ENCODE measurements at regions not wholly inside any gene's neighbourhood (a gene's known extent, or its start where the extent isn't known, plus 50 kb on each side); places are given as distances from the start of the nearest gene placed in this dataset.
"Not testable (repeated sequence)": the region's sequence is repeated elsewhere in the genome, so short reads cannot be mapped to it uniquely, and the experiment has no call there.

DNA sequence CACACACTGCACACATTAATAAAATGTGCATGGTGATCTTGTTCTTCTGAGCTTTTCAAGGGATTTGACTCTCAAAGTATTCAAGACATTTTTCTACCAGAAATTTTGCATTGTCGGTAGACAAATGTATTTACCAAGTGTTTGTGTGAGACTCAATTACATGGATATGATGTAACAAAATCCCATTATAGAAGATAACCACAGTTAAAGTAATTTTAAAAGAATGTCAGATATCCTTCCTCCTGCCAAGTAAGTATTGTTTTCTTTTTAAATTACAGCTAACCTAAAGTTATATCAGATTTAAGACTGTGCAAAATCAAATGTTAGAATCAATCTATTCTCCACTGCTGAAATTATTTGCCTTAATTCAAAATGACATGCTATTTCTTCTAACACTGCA, 1344.5 kb upstream of the CHAC2 start:
- DNase-seq = no peak

DNA sequence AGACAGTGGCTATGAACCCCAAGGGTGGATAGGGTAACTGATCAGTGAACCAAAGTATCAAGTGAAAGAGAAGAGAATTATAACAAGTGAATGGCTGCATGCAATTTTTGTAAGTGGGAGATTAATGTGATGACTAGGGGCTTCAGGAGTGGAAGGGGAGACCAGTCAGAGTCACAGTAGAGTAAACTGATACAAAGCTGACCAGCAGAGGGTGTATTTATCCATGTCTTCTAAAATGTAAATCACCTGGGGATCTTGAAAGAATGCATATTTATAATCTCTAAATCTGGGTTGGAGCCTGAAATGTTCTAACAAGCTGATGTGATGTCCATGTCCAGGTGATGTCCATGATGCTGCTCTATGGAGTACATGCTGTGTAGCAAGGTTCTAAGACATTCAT, 1351.3 kb upstream of the CHAC2 start:
- DNase-seq = no peak

DNA sequence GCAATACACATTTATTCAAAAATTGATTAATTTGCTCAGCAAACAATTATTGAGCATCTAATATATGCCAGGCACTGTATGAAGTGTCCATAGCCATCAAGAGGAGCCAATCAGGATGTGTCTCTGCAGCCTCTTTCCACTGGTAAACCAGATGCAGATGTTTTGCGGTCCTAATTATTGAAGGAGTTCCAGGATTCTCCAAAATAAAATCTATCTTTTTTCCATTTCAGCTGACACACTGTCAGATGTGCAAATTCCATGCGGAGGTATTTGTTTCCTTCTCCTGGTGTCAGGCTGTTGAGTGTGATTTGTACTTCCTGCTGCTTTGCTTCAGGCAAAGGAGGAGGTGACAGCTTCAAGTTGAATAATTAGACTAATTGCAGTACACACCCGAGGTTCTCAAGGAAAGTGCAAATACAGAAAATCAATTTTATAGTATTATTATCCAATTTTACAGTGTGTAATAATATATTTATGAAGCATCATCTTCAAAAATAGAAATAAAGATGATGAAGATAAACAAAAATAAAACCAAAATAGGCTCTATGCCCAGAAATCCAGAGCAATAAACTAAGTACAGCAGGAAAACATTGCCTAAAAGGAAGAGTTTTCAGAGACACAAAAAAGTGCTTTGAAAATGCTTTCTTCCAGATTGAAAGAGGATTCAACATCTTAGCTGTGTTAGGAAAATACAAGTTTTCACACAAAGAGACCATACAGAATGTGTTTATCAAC, 1352.9 kb upstream of the CHAC2 start:
- no peak for DNase-seq

DNA sequence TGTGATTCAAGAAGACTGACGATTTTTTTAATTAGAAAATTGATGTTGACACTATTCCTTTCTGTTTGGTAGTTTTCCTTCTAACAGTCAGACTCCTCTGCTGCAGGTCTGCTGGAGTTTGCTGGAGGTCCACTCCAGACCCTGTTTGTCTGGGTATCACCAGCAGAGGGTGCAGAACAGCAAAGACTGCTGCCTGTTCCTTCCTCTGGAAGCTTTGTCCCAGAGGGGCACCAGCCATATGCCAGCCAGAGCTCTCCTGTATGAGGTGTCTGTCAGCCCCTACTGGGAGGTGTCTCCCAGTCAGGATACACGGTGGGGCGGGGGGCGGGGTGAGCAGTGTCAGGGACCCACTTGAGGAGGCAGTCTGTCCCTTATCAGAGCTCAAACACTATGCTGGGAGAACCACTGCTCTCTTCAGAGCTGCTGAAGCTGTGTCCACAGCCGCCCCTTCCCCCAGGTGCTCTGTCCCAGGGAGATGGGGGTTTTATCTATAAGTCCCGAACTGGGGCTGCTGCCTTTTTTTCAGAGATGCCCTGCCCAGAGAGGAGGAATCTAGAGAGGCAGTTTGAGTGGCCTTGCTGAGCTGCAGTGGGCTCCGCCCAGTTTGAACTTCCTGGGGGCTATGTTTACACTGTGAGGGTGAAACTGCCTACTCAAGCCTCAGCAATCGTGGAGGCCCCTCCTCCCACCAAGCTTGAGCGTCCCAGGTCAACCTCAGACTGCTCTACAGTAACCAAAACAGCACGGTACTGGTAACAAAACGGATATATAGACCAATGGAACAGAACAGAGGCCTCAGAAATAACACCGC, 1358.1 kb upstream of the CHAC2 start:
- DNase-seq = not testable (repeated sequence)

DNA sequence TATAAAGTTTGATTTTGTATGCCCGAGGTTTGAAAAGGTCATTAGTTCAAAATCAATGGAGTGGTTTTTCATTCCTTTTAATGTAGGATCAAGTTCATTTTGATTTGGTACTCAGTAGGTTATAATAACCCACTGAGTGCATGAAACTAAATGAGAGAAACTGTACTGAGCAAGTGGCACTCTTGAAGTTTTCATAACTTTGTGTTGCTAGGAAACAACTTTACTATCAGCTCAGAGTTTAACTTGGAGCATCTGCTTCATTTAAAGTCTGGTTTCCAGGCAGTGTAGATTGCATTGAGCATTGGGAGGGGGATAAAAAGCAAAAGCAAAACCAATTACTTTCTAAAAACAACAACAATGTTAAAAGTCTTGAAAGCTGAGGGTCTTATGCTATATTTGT, 1361.6 kb upstream of the CHAC2 start:
- no peak for DNase-seq

DNA sequence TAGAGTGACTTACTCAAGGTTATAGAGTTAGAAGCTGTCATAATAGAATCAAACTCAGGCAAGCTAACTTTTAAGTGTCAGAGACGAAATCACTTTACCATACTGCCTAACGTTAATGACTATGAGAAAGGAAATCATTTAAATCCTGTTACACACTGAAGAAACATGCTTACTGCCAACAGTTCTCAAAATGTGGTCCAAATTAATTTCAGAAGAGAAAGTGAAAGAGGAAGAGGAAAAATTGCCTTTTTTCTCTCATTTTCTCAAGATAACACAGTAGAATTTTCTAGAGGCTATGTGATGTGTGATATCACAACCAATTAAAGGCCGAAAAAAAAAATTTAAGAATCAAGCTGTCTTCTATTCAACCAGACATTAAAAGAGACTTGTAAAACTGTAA, 1362.7 kb upstream of the CHAC2 start:
- no peak for DNase-seq

DNA sequence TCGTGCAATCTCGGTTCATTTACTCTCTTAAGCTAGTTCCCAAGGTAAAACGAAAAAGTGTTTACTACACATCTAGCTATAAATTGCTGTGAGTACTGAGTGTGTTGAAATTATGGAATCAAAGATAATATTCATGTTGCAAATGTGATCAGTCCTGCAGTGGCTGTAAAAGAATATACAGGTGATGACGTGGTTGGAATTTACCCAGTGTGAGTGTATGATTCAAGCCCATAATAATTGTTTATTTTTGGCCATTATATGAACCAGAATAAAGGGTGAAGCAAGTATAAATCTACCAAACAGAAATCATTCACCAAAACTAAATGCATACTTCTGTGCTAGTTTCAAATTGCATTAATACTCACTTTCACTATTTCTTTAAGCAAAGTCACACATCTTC, 1363.6 kb upstream of the CHAC2 start:
- DNase-seq = no peak

DNA sequence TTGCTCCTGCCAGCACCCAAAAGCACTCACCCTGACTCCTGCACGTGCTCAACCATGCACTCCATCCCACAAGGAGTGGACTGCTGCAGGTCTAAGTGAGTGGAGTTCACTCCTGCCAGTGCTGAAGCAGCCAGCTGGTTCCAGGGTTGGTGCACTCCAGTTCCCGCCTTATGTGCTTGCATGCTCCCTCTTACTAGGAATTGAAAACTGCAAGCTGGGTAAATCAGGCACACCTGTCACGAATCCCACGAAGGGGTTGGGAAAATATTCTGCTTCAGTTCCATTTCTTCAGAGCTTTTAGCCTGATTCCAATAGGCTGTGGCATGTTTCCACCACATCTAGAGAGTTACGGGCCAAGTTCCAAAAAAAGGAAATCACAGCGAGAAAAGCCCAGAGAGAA, 1365.5 kb upstream of the CHAC2 start:
- DNase-seq = no peak

DNA sequence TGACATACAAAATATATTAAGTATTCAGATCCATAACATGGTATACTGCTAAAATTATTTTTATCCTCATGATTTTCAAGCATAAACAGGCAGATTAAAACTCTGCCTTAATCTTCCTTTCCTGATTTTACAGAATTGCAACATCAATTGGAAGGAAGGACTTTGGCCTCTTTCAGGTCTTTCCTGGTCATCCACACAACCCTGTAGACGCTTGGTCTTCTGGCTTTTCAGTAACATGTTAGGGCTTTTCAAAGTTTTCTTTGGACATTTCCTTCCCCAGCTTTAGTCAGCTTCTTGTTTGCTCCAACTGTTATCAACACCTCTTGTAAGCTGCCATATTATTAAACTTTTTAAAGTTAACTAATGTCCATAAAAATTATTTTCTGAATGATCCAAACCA, 1364.9 kb upstream of the NRXN1 start:
- DNase-seq = no peak

DNA sequence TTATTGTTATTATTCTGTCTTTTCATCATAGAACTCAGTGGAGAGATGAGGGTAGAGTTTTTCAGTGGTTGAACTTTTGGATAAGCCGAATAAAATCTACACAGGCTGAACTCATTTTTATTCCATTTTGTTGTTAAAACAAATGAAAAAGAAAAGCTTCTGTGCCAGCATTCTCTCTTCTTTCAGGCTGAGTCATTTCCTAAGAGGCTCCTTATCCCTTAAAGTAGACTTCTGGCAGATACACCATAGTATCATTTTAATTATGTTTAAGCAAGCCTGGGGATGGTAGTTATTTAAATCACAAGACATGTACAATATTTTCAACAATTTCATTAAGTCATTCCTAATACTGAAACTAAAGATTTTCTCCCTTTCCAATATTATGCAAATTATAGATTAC, 1364.0 kb upstream of the NRXN1 start:
- no peak for DNase-seq

DNA sequence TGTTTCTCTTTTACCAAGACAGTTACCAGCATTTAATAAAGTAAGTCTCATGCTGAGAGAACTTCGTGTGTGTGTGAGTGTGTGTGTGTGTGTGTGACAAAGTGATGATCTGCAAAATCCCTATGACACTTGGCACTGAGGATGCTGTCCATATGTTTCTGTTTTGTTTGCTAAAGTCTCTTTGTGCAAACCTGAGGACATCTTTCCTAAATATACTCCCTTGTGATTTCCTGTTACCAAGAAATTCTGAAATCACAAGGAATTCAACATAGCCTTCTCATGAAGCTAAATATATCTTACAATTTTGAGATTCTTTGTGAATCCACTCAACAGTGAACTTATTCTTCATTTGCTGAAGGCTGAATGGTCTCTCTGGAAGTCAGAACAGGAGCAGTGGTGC, 1359.7 kb upstream of the NRXN1 start:
- no peak for DNase-seq

DNA sequence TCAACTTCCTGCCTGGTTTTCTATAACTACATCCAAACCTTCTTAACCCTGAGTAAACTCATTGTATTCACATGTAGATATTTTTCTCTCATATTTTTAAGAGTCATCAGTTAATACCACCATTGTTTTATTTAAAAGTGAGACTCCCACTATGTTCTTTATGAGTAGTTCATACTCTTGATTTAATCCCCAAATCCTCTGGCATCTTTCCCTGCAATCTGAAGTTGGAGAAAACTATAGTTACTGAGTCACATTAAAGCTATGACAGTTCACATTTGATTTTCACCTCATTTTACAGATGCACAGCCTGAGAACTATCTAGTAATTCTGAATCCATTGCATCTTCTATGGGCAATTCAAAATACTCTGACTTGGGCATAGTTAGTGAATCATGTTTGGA, 1358.7 kb upstream of the NRXN1 start:
- no peak for DNase-seq

DNA sequence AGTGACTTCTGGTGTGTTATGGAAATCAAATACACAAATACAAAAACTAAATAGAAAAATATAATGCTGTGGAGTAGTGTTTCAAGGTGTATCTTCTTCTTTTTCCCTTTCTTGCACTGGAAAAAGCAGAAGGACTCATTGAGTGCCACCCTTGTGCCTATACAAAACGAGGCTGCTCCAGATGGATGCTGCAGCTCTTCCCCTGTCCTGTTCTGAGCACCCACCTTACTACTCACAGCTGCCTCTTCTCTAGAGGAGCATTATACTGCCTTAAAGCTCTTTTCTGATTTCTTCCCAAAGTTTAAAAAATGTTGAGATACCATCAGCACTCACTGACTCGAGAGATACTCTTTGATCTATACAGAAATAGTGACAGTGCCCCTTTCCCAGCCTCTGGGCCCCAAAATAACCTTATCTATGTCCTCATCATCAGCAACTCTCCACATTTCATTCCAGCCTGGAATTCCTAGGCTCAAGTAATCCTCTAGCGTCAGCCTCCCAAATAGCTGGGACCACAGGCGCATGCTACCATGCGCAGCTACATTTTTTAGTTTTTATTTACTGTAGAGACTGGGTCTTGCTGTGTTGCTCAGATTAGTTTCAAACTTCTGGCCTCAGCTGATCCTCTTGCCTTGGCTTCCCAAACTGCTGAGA, 1356.1 kb upstream of the NRXN1 start:
- no peak for DNase-seq

DNA sequence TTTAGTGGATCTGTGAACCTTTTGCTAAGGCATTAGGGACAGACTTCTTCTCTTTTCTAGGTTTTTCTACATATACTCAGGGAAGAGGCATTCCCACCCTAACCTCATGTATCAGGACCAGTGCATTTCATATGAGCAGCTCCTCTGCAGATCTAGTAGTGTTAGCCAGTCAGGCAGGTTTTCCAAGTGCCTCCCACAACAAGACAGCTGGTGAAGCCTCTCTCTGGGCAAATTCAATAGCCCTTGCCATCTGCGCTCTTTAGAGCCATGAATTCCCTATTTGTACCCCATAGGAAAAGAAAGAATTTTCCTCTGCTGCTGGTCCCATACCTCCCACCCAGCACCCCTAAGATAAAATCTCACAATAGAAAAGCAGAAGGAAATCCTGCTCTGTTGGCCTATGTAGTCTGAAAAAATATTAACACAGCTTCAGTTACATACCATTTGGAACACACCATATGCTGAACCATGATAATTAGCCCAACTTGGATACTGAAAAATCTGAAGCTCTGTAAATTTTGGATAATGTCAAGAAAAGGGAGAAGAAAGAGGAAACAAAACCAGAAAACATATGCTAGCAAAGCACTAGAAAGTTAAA, 1354.6 kb upstream of the NRXN1 start:
- peak in 1 of 2 donors; percentile 11 for DNase-seq

DNA sequence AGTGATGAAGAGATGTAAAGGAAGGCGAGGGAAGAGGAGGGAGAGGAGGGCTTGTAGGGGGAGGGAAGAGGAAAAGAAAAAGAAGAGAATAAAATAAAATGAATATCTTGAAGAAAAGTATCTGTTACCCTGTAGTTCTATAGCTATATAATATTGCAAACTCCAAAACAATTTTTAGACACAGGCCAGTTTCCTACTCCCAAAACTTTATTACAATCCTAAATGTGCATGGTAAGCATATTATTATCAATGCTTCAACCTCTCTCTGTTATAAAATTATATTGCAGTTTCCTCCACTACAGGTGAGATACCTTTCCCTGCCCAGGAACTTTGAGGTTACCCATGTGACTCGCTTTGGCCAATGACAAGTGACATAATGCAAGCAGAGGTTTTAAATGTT, 1351.6 kb upstream of the NRXN1 start:
- no peak for DNase-seq

DNA sequence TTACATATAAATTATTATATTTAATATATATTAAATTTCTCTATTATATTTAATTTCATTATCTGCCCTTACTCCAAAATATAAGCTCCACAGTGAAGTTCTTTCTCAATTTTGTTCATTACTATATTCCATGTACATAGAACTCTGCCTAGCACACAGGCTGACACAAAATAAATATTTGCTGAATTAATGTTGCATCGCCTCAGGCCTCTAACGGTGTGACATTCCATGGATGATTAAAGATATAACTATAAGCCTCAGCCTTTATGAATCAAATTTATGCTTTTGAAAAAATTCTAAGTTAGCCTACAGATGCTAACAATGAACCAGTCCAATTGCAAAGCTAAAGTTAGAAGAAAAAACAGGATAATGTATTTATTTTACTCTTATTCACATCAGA, 1337.2 kb upstream of the NRXN1 start:
- DNase-seq = no peak

DNA sequence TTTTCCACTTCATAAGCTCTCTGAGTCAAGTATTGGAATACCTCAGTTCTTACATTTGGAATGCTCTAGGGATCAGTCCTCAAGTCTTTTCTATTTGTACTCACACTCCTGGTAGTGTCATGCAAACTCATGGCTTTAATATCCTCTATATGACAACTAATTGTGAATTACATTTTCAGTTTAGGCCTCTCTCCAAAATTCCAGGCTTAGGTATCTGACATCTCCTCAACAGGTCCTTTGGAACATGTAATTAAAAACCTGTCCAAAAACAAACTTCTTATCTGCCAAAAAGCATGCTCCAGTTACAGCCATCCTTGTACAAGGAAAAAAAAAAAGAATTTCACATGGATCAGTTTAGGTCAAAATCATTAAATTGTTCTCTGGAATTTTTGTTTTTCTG, 1336.2 kb upstream of the NRXN1 start:
- DNase-seq = no peak

DNA sequence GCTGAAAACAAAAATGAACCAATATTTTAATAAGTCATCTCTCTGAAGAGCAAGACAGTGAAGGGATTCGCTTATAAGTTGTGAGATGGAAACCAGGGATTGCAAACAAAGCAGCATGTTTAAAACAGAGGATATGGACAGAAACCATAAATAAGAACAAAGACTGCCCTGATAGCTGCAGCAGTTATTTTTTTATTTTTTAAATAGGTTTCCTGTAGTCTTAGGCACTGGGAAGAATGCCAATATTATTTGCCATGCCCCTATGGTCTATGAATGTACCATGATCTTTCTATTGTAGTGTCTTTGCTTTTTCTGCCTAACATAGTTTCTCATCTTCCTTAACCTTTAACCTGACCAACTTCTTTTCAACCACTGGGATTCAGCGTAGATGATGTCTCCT, 1334.0 kb upstream of the NRXN1 start:
- DNase-seq = no peak

DNA sequence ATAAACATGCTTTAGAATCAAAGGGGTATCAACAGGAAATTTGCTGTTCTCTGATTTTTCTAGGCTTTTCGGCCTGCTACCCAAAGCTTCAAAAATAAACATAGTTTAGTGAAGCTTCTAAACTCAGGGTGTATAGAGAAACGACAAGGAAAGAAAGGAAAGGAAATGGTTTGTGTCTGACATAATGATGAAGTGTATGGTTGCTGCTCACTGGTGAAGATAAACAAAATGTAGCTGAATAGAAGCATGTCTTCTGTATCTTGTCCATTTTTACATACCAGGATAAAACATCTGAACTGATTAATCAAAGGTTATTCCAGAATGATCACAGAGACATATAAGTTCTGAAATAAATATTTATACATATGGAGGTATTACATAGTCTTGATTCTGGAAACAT, 1324.6 kb upstream of the NRXN1 start:
- no peak for DNase-seq

DNA sequence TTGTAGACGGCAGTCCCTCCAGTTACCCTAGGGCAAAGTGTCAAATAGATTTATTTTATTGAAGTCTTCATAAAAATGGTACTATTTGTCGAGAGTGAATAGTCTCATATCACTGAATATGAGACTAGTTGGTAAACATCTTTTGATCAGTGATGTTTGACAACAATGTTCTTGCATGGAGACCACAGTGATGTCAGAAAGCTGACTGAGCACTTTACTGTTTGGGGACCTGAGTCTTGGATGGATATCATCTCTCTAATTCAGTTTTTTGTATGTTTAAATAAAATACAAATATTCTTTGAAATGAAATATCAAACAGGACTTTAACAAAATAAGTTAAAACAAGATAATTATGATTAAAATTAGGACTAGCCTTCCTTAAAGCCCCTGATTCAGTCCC, 1315.4 kb upstream of the NRXN1 start:
- DNase-seq = no peak

DNA sequence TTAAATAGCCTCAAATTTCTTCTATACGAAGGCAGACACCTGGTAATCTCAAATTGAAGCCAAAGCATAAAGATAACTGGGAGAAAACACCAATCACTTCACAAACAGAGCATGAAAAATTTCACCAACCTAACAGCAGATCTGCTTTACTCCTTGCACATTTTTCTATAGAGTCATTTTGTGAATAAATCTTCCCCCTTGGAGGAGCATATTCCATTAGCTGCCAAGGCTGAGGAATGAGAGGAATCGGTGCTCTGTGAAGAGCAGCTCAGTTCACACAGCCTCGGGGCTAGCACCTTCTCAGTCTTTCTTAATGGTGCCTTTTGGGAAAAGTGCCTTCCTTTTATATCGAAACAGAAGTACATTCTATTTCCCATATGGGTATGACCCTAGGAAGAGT, 1313.7 kb upstream of the NRXN1 start:
- no peak for DNase-seq

DNA sequence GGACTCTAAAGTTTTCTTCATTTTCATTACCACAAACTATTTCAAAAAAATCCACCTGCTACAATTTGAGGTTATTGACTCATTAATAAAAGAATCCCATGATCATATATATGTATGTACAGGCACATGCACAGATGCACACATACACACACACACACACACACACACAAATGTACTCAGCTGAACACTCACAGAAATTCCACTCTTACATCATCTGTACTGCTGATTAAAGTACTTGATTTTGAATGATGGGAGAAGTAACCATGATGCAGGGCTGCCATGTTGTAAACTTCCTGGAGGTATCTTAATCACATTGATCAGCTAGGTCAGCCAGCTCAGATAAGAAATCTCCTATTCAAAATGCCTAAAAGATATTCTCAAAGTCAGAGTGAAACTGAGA, 1313.2 kb upstream of the NRXN1 start:
- DNase-seq = no peak

DNA sequence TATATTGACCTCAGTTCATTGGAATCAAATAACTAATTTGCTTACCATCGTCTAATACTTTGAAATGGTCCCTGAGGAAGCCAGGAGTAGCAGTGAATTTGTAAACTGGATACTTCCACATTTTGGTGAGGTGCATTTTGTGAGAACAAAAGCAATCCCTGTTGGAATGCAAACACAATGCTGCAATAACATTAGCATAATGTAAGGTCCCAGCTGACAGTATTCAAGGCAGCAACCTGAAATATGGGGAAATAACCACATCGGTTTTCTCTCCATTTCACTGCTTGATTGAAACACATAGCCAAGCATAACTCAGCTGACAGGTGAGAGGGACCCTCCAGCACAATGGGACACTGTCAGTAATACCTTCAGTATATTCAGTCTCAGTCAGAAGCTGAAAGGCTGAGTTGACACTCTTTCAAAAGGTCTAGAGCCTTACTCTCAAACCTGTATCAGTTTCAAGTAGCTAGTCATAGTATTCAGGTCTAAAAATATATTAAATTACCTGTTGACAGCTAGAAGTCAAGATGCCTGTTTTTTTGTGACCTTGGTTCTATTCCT, 1311.9 kb upstream of the NRXN1 start:
- DNase-seq = no peak
